ENCODE measurements at regions not wholly inside any gene's neighbourhood (a gene's known extent, or its start where the extent isn't known, plus 50 kb on each side); places are given as distances from the start of the nearest gene placed in this dataset.

DNA sequence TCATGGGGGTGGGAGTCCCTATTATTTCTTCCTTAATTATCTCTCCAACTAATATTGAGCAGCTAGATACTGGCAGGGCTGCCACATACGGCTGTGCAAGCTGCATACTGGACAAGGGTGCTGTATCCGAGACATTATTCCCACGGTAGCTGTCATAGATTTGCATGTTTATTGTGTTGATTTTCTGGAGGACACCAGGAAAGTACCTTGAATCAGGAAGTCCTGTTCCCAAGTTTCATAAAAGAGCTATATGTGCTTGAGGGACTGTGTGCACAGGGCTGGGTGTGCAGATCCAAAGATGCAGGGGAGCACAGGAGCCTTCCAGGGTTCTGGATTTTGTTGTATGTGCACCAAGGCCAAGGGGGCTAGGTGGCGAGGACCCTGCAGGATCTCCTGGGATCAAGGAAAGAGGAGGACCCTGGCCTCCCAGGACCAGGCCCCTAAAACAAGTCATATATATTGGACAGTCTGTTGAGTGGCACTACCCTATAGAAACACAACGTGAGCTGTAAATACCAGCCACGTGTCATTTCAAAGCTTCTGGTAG, 119.2 kb upstream of the ALDH1A3 start:
- TF ChIP-seq, protein P1, sequence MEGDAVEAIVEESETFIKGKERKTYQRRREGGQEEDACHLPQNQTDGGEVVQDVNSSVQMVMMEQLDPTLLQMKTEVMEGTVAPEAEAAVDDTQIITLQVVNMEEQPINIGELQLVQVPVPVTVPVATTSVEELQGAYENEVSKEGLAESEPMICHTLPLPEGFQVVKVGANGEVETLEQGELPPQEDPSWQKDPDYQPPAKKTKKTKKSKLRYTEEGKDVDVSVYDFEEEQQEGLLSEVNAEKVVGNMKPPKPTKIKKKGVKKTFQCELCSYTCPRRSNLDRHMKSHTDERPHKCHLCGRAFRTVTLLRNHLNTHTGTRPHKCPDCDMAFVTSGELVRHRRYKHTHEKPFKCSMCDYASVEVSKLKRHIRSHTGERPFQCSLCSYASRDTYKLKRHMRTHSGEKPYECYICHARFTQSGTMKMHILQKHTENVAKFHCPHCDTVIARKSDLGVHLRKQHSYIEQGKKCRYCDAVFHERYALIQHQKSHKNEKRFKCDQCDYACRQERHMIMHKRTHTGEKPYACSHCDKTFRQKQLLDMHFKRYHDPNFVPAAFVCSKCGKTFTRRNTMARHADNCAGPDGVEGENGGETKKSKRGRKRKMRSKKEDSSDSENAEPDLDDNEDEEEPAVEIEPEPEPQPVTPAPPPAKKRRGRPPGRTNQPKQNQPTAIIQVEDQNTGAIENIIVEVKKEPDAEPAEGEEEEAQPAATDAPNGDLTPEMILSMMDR (conservative IDR thresholded peaks at IDR 0.05; ENCODE audit: low read depth, low read length) = no peak
- no peak for TF ChIP-seq EZH2 (IDR thresholded peaks at IDR 0.05; ENCODE audit: borderline replicate concordance, low read depth, low read length, poor library complexity, severe bottlenecking)
